Stomach (tissue), 4 donors: ENCODE measurements at regions not wholly inside any gene's neighbourhood (a gene's known extent, or its start where the extent isn't known, plus 50 kb on each side); places are given as distances from the start of the nearest gene placed in this dataset.

Experiments
- EP300 ChIP-seq: sonication (generic); formaldehyde crosslinking; IDR thresholded peaks from one replicate; pipeline ENCODE4 v1.6.1; 2017; ENCODE audit warnings: antibody characterized with exemption
- TF ChIP-seq, protein P1 (sequence below), 7 experiments: fragments of 450-650 bp in 4 of 7; fragments of 200-600 bp in 3 of 7; sonication (generic) in 3 of 7; IDR thresholded peaks; one replicate each; pipeline ENCODE4 v1.5.1; 2016 to 2019; ENCODE audit warnings: antibody characterized with exemption in 7 of 7, control low read depth in 2 of 7, mild to moderate bottlenecking in 1 of 7

DNA sequence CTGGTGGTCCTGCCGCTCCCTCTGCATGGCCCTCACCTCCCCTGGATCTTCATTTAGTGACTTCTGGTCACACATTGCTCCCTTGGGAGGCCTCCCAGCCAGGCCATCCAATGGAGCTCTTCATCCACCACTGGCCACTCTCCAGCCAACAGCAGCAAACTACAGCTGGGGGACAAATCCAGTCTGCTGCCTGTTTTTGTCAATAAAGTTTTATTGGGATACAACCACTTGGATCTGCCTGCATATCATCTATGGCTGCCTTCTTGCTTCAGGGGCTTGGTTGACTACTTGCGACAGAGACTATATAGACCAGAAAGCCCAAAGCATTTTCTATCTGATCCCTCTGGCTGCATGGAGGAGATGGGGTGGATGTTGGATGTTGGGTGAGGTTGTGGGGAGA lies 156.6 kb upstream of the SULF2 start:
- TF ChIP-seq, protein P1, sequence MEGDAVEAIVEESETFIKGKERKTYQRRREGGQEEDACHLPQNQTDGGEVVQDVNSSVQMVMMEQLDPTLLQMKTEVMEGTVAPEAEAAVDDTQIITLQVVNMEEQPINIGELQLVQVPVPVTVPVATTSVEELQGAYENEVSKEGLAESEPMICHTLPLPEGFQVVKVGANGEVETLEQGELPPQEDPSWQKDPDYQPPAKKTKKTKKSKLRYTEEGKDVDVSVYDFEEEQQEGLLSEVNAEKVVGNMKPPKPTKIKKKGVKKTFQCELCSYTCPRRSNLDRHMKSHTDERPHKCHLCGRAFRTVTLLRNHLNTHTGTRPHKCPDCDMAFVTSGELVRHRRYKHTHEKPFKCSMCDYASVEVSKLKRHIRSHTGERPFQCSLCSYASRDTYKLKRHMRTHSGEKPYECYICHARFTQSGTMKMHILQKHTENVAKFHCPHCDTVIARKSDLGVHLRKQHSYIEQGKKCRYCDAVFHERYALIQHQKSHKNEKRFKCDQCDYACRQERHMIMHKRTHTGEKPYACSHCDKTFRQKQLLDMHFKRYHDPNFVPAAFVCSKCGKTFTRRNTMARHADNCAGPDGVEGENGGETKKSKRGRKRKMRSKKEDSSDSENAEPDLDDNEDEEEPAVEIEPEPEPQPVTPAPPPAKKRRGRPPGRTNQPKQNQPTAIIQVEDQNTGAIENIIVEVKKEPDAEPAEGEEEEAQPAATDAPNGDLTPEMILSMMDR (IDR thresholded peaks at IDR 0.05) = no peak
- no peak for TF ChIP-seq EP300
